CD14-positive monocyte (primary cell): ENCODE measurements at regions not wholly inside any gene's neighbourhood (a gene's known extent, or its start where the extent isn't known, plus 50 kb on each side); places are given as distances from the start of the nearest gene placed in this dataset.

ENCODE experiments used
- DNase-seq, 3 donors: peaks; one replicate each; pipeline ENCODE4 v3.0.0-alpha.2; 2011 to 2022
- H2AFZ ChIP-seq: 2 replicates; pipeline ENCODE4 v1.6.0; 2012; ENCODE audit warnings: mild to moderate bottlenecking, low read depth, low read length, inconsistent platforms; ENCODE audit not compliant: insufficient read depth, poor library complexity, severe bottlenecking
- H3K27ac ChIP-seq, 2 donors: 1 replicate in 1 of 2; 2 replicates in 1 of 2; pipeline ENCODE4 v1.5.1; 2012 to 2013; ENCODE audit warnings: low read length in 2 of 2, control low read depth in 1 of 2, inconsistent platforms in 1 of 2, low read depth in 1 of 2, mild to moderate bottlenecking in 1 of 2
- H3K27me3 ChIP-seq, 2 donors: one replicate each; pipeline versions ENCODE4 v1.6.0 to v1.6.1; 2011 to 2013; ENCODE audit warnings: low read length in 2 of 2; ENCODE audit not compliant: control insufficient read depth in 2 of 2, insufficient read depth in 2 of 2
- H3K36me3 ChIP-seq, 2 donors: replicated peaks in 1 of 2; 1 replicate in 1 of 2; 2 replicates in 1 of 2; pipeline versions ENCODE4 v1.5.1 to v1.6.1; 2012 to 2013; ENCODE audit warnings: low read length in 2 of 2, control low read depth in 1 of 2, inconsistent platforms in 1 of 2, mild to moderate bottlenecking in 1 of 2; ENCODE audit not compliant: insufficient read depth in 2 of 2, control insufficient read depth in 1 of 2
- H3K4me1 ChIP-seq, 2 donors: 1 replicate in 1 of 2; 2 replicates in 1 of 2; pipeline versions ENCODE4 v1.5.1 to v1.6.1; 2012 to 2013; ENCODE audit warnings: low read length in 2 of 2, control low read depth in 1 of 2, inconsistent platforms in 1 of 2, mild to moderate bottlenecking in 1 of 2, moderate library complexity in 1 of 2; ENCODE audit not compliant: insufficient read depth in 2 of 2, control insufficient read depth in 1 of 2
- H3K4me2 ChIP-seq: replicated peaks from 2 replicates; pipeline ENCODE3; 2012; ENCODE audit warnings: low read length, moderate library complexity, mild to moderate bottlenecking; ENCODE audit not compliant: poor library complexity, severe bottlenecking; ENCODE audit errors: extremely low read depth
- H3K4me3 ChIP-seq, 3 experiments: fragments of 200-600 bp in 1 of 3; sonication (generic) in 1 of 3; replicated peaks in 1 of 3; 1 replicate in 2 of 3; 2 replicates in 1 of 3; pipeline ENCODE4 v1.5.1; 2011 to 2013; ENCODE audit warnings: low read length in 3 of 3, mild to moderate bottlenecking in 3 of 3, control low read depth in 2 of 3, low read depth in 2 of 3, inconsistent platforms in 1 of 3, moderate library complexity in 1 of 3
- H3K79me2 ChIP-seq: 2 replicates; pipeline ENCODE4 v1.6.0; 2012; ENCODE audit warnings: mild to moderate bottlenecking, control low read depth, inconsistent platforms, low read length, moderate library complexity; ENCODE audit not compliant: insufficient read depth
- H3K9ac ChIP-seq: 2 replicates; pipeline ENCODE4 v1.6.0; 2017; ENCODE audit warnings: low read length, mild to moderate bottlenecking; ENCODE audit not compliant: insufficient read depth, poor library complexity, severe bottlenecking
- H3K9me3 ChIP-seq, 2 donors: replicated peaks in 1 of 2; 1 replicate in 1 of 2; 2 replicates in 1 of 2; pipeline versions ENCODE4 v1.5.1 to v1.6.1; 2012 to 2013; ENCODE audit warnings: low read length in 2 of 2, control low read depth in 1 of 2; ENCODE audit not compliant: control insufficient read depth in 1 of 2, insufficient read depth in 1 of 2
- H4K20me1 ChIP-seq: 2 replicates; pipeline ENCODE4 v1.6.0; 2012; ENCODE audit warnings: mild to moderate bottlenecking, low read length, control low read depth, moderate library complexity; ENCODE audit not compliant: insufficient read depth
- H3K27ac Mint-ChIP-seq, 7 donors: one replicate each; pipeline ENCODE4 v1.8.0; 2020; ENCODE audit warnings: mild to moderate bottlenecking in 7 of 7, mixed read lengths in 7 of 7, moderate library complexity in 6 of 7, inconsistent platforms in 2 of 7
- H3K27me3 Mint-ChIP-seq, 3 donors: one replicate each; pipeline ENCODE4 v1.8.0; 2021 to 2022; ENCODE audit warnings: low read depth in 3 of 3, mild to moderate bottlenecking in 3 of 3, mixed read lengths in 3 of 3, moderate library complexity in 3 of 3, inconsistent platforms in 1 of 3
- H3K36me3 Mint-ChIP-seq, 2 donors: one replicate each; pipeline ENCODE4 v1.8.0; 2020; ENCODE audit warnings: mixed read lengths in 2 of 2, inconsistent platforms in 1 of 2, mild to moderate bottlenecking in 1 of 2
- H3K4me1 Mint-ChIP-seq: one replicate; pipeline ENCODE4 v1.8.0; 2020; ENCODE audit warnings: mild to moderate bottlenecking, mixed read lengths
- H3K4me3 Mint-ChIP-seq, 2 donors: one replicate each; pipeline ENCODE4 v1.8.0; 2020; ENCODE audit warnings: mild to moderate bottlenecking in 2 of 2, mixed read lengths in 2 of 2, moderate library complexity in 1 of 2
- H3K9me3 Mint-ChIP-seq, 7 donors: one replicate each; pipeline ENCODE4 v1.8.0; 2020 to 2022; ENCODE audit warnings: mixed read lengths in 7 of 7, mild to moderate bottlenecking in 6 of 7, moderate library complexity in 6 of 7, inconsistent platforms in 2 of 7
- WGBS: methylation state at CpG from one replicate; pipeline ENCODE4 v1.1.5; 2013; ENCODE audit warnings: missing lambda C conversion rate; ENCODE audit not compliant: insufficient coverage; 5-methylcytosine and 5-hydroxymethylcytosine counted together
- intact Hi-C, 2 donors: fragments of 100-400 bp; cut with micrococcal nuclease; formaldehyde crosslinking; loops; one replicate each; pipeline versions ENCODE4 v1.15.0 to v1.15.1; 2023
- TF ChIP-seq, protein P1 (sequence below): fragments of 200-600 bp; IDR thresholded peaks from one replicate; pipeline ENCODE4 v1.8.0; 2022; ENCODE audit warnings: antibody characterized with exemption, mild to moderate bottlenecking

GRCh38 chr5:155282503-155283107, 269.1 kb downstream of the KIF4B start:
- Histone ChIP-seq H4K20me1 (no peaks in the 10 kb centered on the region), H3K27me3 (no peaks in the 10 kb centered on the region), H3K27ac (no peak overlapping the region), H3K36me3 (no peaks in the 10 kb centered on the region), H3K9me3 (no peaks in the 10 kb centered on the region), H3K9ac (no peak overlapping the region), H2AFZ (no peak overlapping the region), H3K4me1 (no peaks in the 10 kb centered on the region), H3K4me3 (no peak overlapping the region), H3K4me2 (no peak overlapping the region), H3K79me2 (no peaks in the 10 kb centered on the region)
- WGBS: 79% methylated on average over 4 of the region's 6 CpGs
- H3K4me1 Mint-ChIP-seq: no peaks in the 10 kb centered on the region
- peaks cover 5 to 12% (median 11%) of the 10 kb centered on the region in 3 donors for H3K27me3 Mint-ChIP-seq
- intact Hi-C loops: no loop called here
- no peaks in the 10 kb centered on the region for H3K36me3 Mint-ChIP-seq
- H3K4me3 Mint-ChIP-seq: no peak overlapping the region
- no peak overlapping the region for H3K27ac Mint-ChIP-seq
- DNase-seq: no peak
- TF ChIP-seq, protein P1, sequence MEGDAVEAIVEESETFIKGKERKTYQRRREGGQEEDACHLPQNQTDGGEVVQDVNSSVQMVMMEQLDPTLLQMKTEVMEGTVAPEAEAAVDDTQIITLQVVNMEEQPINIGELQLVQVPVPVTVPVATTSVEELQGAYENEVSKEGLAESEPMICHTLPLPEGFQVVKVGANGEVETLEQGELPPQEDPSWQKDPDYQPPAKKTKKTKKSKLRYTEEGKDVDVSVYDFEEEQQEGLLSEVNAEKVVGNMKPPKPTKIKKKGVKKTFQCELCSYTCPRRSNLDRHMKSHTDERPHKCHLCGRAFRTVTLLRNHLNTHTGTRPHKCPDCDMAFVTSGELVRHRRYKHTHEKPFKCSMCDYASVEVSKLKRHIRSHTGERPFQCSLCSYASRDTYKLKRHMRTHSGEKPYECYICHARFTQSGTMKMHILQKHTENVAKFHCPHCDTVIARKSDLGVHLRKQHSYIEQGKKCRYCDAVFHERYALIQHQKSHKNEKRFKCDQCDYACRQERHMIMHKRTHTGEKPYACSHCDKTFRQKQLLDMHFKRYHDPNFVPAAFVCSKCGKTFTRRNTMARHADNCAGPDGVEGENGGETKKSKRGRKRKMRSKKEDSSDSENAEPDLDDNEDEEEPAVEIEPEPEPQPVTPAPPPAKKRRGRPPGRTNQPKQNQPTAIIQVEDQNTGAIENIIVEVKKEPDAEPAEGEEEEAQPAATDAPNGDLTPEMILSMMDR: no peak
- H3K9me3 Mint-ChIP-seq: peaks cover 0 to 7% (median 2%) of the 10 kb centered on the region in 7 donors

DNA sequence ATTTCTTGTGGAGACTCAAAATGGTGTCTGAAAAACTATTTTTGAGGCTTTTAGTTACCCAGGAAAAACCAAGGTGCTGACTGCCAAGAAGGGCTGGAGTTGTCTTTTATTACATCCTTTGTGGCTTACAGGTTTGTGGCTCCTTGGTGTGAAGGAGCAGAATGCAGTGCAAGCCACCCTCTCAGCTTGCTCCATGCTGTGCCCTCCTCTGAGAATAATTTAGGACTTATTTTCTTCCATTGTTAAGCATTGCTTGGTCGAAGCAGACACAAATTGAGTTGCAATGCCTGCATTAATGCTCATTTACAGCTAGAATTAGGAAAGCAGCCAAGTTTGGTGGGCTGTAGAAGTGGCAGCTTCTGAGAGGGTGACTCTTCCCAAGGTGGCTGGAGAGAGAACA, 272.2 kb downstream of the KIF4B start:
- Mint-ChIP-seq H3K4me1 (no peaks in the 10 kb centered on the region), H3K36me3 (no peaks in the 10 kb centered on the region), H3K27ac (no peak overlapping the region), H3K27me3 (peaks cover 5 to 14% (median 11%) of the 10 kb centered on the region in 3 donors), H3K9me3 (peaks cover 0 to 5% (median 3%) of the 10 kb centered on the region in 7 donors), H3K4me3 (no peak overlapping the region)
- H3K36me3 ChIP-seq: no peaks in the 10 kb centered on the region
- no peak for DNase-seq
- 40% methylated on average over 1 of the region's 1 CpG for WGBS
- H3K9ac ChIP-seq: no peak overlapping the region
- no peak overlapping the region for H3K27ac ChIP-seq
- no peaks in the 10 kb centered on the region for H3K9me3 ChIP-seq
- TF ChIP-seq, protein P1: no peak
- no peaks in the 10 kb centered on the region for H4K20me1 ChIP-seq
- H3K4me3 ChIP-seq: no peak overlapping the region
- intact Hi-C loops: no loop called here
- H3K4me2 ChIP-seq: no peak overlapping the region
- no peaks in the 10 kb centered on the region for H3K79me2 ChIP-seq
- no peaks in the 10 kb centered on the region for H3K27me3 ChIP-seq
- H2AFZ ChIP-seq: no peak overlapping the region
- H3K4me1 ChIP-seq: no peaks in the 10 kb centered on the region
